CD14-positive monocyte (primary cell): ENCODE measurements at regions not wholly inside any gene's neighbourhood (a gene's known extent, or its start where the extent isn't known, plus 50 kb on each side); places are given as distances from the start of the nearest gene placed in this dataset.

Experiments
- DNase-seq, 3 donors: peaks; one replicate each; pipeline ENCODE4 v3.0.0-alpha.2; 2011 to 2022
- H2AFZ ChIP-seq: 2 replicates; pipeline ENCODE4 v1.6.0; 2012; ENCODE audit warnings: mild to moderate bottlenecking, low read depth, low read length, inconsistent platforms; ENCODE audit not compliant: insufficient read depth, poor library complexity, severe bottlenecking
- H3K27ac ChIP-seq, 2 donors: 1 replicate in 1 of 2; 2 replicates in 1 of 2; pipeline ENCODE4 v1.5.1; 2012 to 2013; ENCODE audit warnings: low read length in 2 of 2, control low read depth in 1 of 2, inconsistent platforms in 1 of 2, low read depth in 1 of 2, mild to moderate bottlenecking in 1 of 2
- H3K27me3 ChIP-seq, 2 donors: one replicate each; pipeline versions ENCODE4 v1.6.0 to v1.6.1; 2011 to 2013; ENCODE audit warnings: low read length in 2 of 2; ENCODE audit not compliant: control insufficient read depth in 2 of 2, insufficient read depth in 2 of 2
- H3K36me3 ChIP-seq, 2 donors: replicated peaks in 1 of 2; 1 replicate in 1 of 2; 2 replicates in 1 of 2; pipeline versions ENCODE4 v1.5.1 to v1.6.1; 2012 to 2013; ENCODE audit warnings: low read length in 2 of 2, control low read depth in 1 of 2, inconsistent platforms in 1 of 2, mild to moderate bottlenecking in 1 of 2; ENCODE audit not compliant: insufficient read depth in 2 of 2, control insufficient read depth in 1 of 2
- H3K4me1 ChIP-seq, 2 donors: 1 replicate in 1 of 2; 2 replicates in 1 of 2; pipeline versions ENCODE4 v1.5.1 to v1.6.1; 2012 to 2013; ENCODE audit warnings: low read length in 2 of 2, control low read depth in 1 of 2, inconsistent platforms in 1 of 2, mild to moderate bottlenecking in 1 of 2, moderate library complexity in 1 of 2; ENCODE audit not compliant: insufficient read depth in 2 of 2, control insufficient read depth in 1 of 2
- H3K4me2 ChIP-seq: replicated peaks from 2 replicates; pipeline ENCODE3; 2012; ENCODE audit warnings: low read length, moderate library complexity, mild to moderate bottlenecking; ENCODE audit not compliant: poor library complexity, severe bottlenecking; ENCODE audit errors: extremely low read depth
- H3K4me3 ChIP-seq, 3 experiments: fragments of 200-600 bp in 1 of 3; sonication (generic) in 1 of 3; replicated peaks in 1 of 3; 1 replicate in 2 of 3; 2 replicates in 1 of 3; pipeline ENCODE4 v1.5.1; 2011 to 2013; ENCODE audit warnings: low read length in 3 of 3, mild to moderate bottlenecking in 3 of 3, control low read depth in 2 of 3, low read depth in 2 of 3, inconsistent platforms in 1 of 3, moderate library complexity in 1 of 3
- H3K79me2 ChIP-seq: 2 replicates; pipeline ENCODE4 v1.6.0; 2012; ENCODE audit warnings: mild to moderate bottlenecking, control low read depth, inconsistent platforms, low read length, moderate library complexity; ENCODE audit not compliant: insufficient read depth
- H3K9ac ChIP-seq: 2 replicates; pipeline ENCODE4 v1.6.0; 2017; ENCODE audit warnings: low read length, mild to moderate bottlenecking; ENCODE audit not compliant: insufficient read depth, poor library complexity, severe bottlenecking
- H3K9me3 ChIP-seq, 2 donors: replicated peaks in 1 of 2; 1 replicate in 1 of 2; 2 replicates in 1 of 2; pipeline versions ENCODE4 v1.5.1 to v1.6.1; 2012 to 2013; ENCODE audit warnings: low read length in 2 of 2, control low read depth in 1 of 2; ENCODE audit not compliant: control insufficient read depth in 1 of 2, insufficient read depth in 1 of 2
- H4K20me1 ChIP-seq: 2 replicates; pipeline ENCODE4 v1.6.0; 2012; ENCODE audit warnings: mild to moderate bottlenecking, low read length, control low read depth, moderate library complexity; ENCODE audit not compliant: insufficient read depth
- H3K27ac Mint-ChIP-seq, 7 donors: one replicate each; pipeline ENCODE4 v1.8.0; 2020; ENCODE audit warnings: mild to moderate bottlenecking in 7 of 7, mixed read lengths in 7 of 7, moderate library complexity in 6 of 7, inconsistent platforms in 2 of 7
- H3K27me3 Mint-ChIP-seq, 3 donors: one replicate each; pipeline ENCODE4 v1.8.0; 2021 to 2022; ENCODE audit warnings: low read depth in 3 of 3, mild to moderate bottlenecking in 3 of 3, mixed read lengths in 3 of 3, moderate library complexity in 3 of 3, inconsistent platforms in 1 of 3
- H3K36me3 Mint-ChIP-seq, 2 donors: one replicate each; pipeline ENCODE4 v1.8.0; 2020; ENCODE audit warnings: mixed read lengths in 2 of 2, inconsistent platforms in 1 of 2, mild to moderate bottlenecking in 1 of 2
- H3K4me1 Mint-ChIP-seq: one replicate; pipeline ENCODE4 v1.8.0; 2020; ENCODE audit warnings: mild to moderate bottlenecking, mixed read lengths
- H3K4me3 Mint-ChIP-seq, 2 donors: one replicate each; pipeline ENCODE4 v1.8.0; 2020; ENCODE audit warnings: mild to moderate bottlenecking in 2 of 2, mixed read lengths in 2 of 2, moderate library complexity in 1 of 2
- H3K9me3 Mint-ChIP-seq, 7 donors: one replicate each; pipeline ENCODE4 v1.8.0; 2020 to 2022; ENCODE audit warnings: mixed read lengths in 7 of 7, mild to moderate bottlenecking in 6 of 7, moderate library complexity in 6 of 7, inconsistent platforms in 2 of 7
- WGBS: methylation state at CpG from one replicate; pipeline ENCODE4 v1.1.5; 2013; ENCODE audit warnings: missing lambda C conversion rate; ENCODE audit not compliant: insufficient coverage; 5-methylcytosine and 5-hydroxymethylcytosine counted together
- intact Hi-C, 2 donors: fragments of 100-400 bp; cut with micrococcal nuclease; formaldehyde crosslinking; loops; one replicate each; pipeline versions ENCODE4 v1.15.0 to v1.15.1; 2023
- TF ChIP-seq, protein P1 (sequence below): fragments of 200-600 bp; IDR thresholded peaks from one replicate; pipeline ENCODE4 v1.8.0; 2022; ENCODE audit warnings: antibody characterized with exemption, mild to moderate bottlenecking

DNA sequence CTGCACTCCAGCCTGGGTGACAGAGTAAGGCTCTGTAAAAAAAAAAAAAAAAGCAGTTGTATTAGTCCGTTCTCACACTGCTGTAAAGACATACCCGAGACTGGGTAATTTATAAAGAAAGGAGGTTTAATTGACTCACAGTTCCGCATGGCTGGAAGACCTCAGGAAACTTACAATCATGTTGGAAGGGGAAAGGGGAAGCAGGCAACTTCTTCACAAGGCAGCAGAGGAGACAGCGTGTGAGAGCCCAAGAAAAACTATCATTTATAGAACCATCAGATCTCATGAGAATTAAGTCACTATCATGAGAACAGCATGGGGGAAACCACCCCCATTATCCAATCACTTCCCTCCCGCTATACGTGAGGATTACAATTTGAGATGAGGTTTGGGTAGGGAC, 151.7 kb upstream of the NR5A2 start:
- Histone ChIP-seq H3K79me2 (no peaks in the 10 kb centered on the region), H3K4me2 (no peak overlapping the region), H3K9ac (no peak overlapping the region), H3K36me3 (no peaks in the 10 kb centered on the region), H3K4me3 (no peak overlapping the region), H4K20me1 (no peaks in the 10 kb centered on the region), H2AFZ (peak overlapping the region; percentile 15), H3K4me1 (peaks cover 24 to 27% of the 10 kb centered on the region in 2 donors), H3K9me3 (no peaks in the 10 kb centered on the region), H3K27ac (peak overlapping the region in 1 of 2 donors; percentile 67), H3K27me3 (no peaks in the 10 kb centered on the region)
- H3K4me3 Mint-ChIP-seq: no peak overlapping the region
- peak overlapping the region in 3 of 7 donors; percentile 24 to 66 (median 51) for H3K27ac Mint-ChIP-seq
- DNase-seq: no peak
- intact Hi-C loops: no loop called here
- H3K4me1 Mint-ChIP-seq: peaks cover 34% of the 10 kb centered on the region
- TF ChIP-seq, protein P1, sequence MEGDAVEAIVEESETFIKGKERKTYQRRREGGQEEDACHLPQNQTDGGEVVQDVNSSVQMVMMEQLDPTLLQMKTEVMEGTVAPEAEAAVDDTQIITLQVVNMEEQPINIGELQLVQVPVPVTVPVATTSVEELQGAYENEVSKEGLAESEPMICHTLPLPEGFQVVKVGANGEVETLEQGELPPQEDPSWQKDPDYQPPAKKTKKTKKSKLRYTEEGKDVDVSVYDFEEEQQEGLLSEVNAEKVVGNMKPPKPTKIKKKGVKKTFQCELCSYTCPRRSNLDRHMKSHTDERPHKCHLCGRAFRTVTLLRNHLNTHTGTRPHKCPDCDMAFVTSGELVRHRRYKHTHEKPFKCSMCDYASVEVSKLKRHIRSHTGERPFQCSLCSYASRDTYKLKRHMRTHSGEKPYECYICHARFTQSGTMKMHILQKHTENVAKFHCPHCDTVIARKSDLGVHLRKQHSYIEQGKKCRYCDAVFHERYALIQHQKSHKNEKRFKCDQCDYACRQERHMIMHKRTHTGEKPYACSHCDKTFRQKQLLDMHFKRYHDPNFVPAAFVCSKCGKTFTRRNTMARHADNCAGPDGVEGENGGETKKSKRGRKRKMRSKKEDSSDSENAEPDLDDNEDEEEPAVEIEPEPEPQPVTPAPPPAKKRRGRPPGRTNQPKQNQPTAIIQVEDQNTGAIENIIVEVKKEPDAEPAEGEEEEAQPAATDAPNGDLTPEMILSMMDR: no peak
- H3K36me3 Mint-ChIP-seq: no peaks in the 10 kb centered on the region
- WGBS: no CpG with 5 or more reads among the region's 6 CpGs
- H3K9me3 Mint-ChIP-seq: peaks cover 0 to 6% (median 0%) of the 10 kb centered on the region in 7 donors
- peaks cover 0 to 3% (median 1%) of the 10 kb centered on the region in 3 donors for H3K27me3 Mint-ChIP-seq

DNA sequence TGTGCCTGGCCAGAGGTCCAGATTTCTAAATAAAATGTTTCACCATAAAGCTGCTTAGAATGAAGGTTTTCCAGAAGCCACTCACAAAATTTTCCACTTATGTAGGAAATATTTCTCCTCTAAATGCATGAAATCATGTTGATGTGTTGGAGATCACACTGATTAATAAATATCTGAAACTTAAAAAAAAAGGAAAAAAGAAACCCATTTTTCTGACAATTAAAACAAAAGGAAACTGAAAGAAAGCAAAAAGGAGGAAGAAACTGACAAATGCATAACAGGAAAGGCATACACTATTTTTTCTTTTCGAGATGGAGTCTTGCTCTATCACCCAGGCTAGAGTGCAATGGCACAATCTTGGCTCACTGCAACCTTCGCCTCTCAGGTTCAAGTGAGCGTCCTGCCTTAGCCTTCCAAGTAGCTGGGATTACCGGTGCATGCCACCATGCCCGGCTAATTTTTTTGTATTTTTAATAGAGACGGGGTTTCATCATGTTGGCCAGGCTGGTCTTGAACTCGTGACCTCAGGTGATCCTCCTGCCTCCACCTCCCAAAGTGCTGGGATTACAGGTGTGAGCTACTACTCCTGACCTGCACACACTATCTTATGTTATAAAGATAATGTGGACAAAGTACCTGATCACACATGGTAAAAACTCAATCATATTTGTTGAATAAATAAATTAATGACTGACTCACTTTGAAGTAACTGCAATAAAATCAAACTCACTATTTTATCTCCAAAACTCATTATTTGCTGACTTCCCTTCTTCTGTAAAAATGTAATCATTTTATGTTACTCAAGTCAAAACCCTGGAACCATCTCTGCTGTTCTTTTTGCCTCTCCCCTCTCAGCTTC, 149.8 kb upstream of the NR5A2 start:
- Histone ChIP-seq H2AFZ (no peak overlapping the region), H3K4me1 (peaks cover 24 to 27% of the 10 kb centered on the region in 2 donors), H3K36me3 (no peaks in the 10 kb centered on the region), H3K4me3 (peak overlapping the region in 1 of 3 experiments; percentile 37), H3K79me2 (no peaks in the 10 kb centered on the region), H3K4me2 (peak overlapping the region; percentile 45), H3K9me3 (no peaks in the 10 kb centered on the region), H3K27ac (peak overlapping the region; percentile 35 to 67), H3K9ac (no peak overlapping the region), H4K20me1 (no peaks in the 10 kb centered on the region), H3K27me3 (no peaks in the 10 kb centered on the region)
- H3K9me3 Mint-ChIP-seq: peaks cover 0 to 7% (median 1%) of the 10 kb centered on the region in 7 donors
- H3K27ac Mint-ChIP-seq: peak overlapping the region; percentile 69 to 87 (median 73)
- intact Hi-C loops: no loop called here
- no peaks in the 10 kb centered on the region for H3K36me3 Mint-ChIP-seq
- peak in 1 of 3 donors; percentile 32 for DNase-seq
- peaks cover 34% of the 10 kb centered on the region for H3K4me1 Mint-ChIP-seq
- no peak overlapping the region for H3K4me3 Mint-ChIP-seq
- WGBS: 31% methylated on average over 3 of the region's 7 CpGs
- TF ChIP-seq, protein P1: no peak
- H3K27me3 Mint-ChIP-seq: peaks cover 0 to 3% (median 1%) of the 10 kb centered on the region in 3 donors
